ENCODE measurements at regions not wholly inside any gene's neighbourhood (a gene's known extent, or its start where the extent isn't known, plus 50 kb on each side); places are given as distances from the start of the nearest gene placed in this dataset.

DNA sequence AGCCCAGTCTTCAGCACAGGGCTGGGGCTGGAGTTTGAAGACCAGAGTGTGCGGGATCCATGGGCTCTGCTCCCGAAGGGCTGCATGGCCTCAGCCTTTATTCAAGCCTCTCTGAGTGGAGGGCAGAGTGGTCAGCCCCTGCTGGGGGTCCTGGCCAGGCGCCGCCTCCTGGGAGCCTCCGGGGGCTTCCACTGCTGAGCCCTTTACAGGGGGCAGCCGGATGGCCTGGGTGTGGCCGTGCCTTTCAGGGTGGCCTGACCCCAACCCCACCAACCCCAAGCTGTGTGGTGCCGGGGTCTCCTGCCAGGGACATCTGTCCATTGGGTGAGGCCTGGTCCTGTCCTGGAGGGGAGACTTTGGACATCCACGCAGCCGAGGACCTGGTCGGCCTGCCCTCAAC is 76.0 kb upstream of the SLCO4A1 start:
- no peak for ATAC-seq
- Histone ChIP-seq H3K4me3 (ENCODE audit: low read length) (no peak overlapping the region), H3K27me3 (ENCODE audit: control insufficient read depth, insufficient read depth) (no peaks in the 10 kb centered on the region), H3K4me1 (ENCODE audit: control insufficient read depth, insufficient read depth, low read length) (no peaks in the 10 kb centered on the region), H3K9me3 (ENCODE audit: control insufficient read depth, low read length) (no peaks in the 10 kb centered on the region), H3K27ac (ENCODE audit: low read length) (no peak overlapping the region)
- intact Hi-C loops (cut with DNase I), result no loop called here
- no peak for DNase-seq
- 83% methylated on average over 11 of the region's 11 CpGs for WGBS

DNA sequence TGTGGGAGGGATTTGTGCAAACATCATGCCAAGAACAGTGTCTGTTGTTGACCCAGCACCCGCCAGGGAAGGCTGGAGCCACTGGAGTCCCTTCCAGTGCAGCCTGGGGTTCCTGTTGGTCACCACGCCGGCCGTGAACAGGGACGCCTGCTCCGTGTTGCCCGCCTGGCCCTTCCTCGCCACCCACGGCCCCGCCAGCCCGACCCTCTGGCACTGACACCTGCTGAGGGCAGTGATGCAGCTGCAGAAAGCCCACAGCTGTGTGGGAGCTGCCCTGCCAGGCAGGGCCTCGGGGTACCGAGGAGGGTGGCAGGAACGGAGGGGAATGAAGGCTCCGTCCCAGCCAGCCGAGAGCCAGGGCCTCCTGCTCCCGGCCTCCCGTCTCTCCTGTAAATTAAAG is 75.5 kb upstream of the SLCO4A1 start:
- DNase-seq (peak in 1 of 3 donors; percentile 26), ATAC-seq (no peak)
- intact Hi-C loops (cut with DNase I), result no loop called here
- H3K4me1 ChIP-seq (ENCODE audit: control insufficient read depth, insufficient read depth, low read length), result no peaks in the 10 kb centered on the region
- no peak overlapping the region for H3K27ac ChIP-seq (ENCODE audit: low read length)
- H3K4me3 ChIP-seq (ENCODE audit: low read length), result no peak overlapping the region
- H3K27me3 ChIP-seq (ENCODE audit: control insufficient read depth, insufficient read depth), result no peaks in the 10 kb centered on the region
- 72% methylated on average over 18 of the region's 18 CpGs for WGBS
- H3K9me3 ChIP-seq (ENCODE audit: control insufficient read depth, low read length), result no peaks in the 10 kb centered on the region

DNA sequence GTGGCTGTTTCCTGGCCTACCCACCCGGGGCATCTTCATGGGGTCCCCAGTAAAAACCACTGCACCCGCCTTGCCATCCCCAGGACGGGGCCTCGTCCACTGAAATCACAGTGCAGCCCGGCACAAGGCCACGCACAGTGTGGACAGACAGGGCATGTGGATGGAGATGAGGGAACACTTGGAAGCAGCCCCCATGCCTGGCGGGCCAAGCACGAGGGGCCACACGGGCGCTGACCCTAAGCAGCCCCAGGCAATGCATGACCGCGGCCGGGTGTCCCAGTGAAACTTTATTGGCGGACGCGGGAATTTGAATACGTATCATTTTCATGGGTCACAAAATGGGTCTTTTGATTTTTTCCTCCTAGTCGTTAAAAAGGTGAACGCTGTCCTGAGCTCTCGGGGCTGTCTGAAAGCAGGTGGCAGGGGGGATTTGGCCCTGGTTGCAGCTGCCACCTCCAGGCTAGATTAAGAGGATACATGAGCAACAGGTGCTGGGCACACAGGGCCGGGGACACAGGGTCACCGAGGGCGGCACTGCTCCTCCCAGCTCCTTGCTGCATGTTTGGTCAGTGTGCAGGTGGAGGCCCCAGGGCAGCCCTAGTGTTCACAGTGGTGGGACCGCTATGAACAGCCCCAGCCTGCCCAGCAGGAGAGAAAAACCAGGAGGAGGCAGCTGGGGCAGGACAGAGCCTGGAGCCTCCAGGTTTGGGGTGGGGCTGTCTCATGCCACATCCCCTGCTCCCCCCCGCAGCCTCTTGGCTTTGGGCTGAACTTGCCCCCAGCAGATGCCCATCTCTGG is 74.9 kb upstream of the SLCO4A1 start:
- no peaks in the 10 kb centered on the region for H3K4me1 ChIP-seq (ENCODE audit: control insufficient read depth, insufficient read depth, low read length)
- DNase-seq, result no peak
- H3K27me3 ChIP-seq (ENCODE audit: control insufficient read depth, insufficient read depth), result no peaks in the 10 kb centered on the region
- WGBS, result 83% methylated on average over 25 of the region's 25 CpGs
- no peak overlapping the region for H3K4me3 ChIP-seq (ENCODE audit: low read length)
- no peak overlapping the region for H3K27ac ChIP-seq (ENCODE audit: low read length)
- ATAC-seq, result no peak
- intact Hi-C loops (cut with DNase I), result no loop called here
- no peaks in the 10 kb centered on the region for H3K9me3 ChIP-seq (ENCODE audit: control insufficient read depth, low read length)

DNA sequence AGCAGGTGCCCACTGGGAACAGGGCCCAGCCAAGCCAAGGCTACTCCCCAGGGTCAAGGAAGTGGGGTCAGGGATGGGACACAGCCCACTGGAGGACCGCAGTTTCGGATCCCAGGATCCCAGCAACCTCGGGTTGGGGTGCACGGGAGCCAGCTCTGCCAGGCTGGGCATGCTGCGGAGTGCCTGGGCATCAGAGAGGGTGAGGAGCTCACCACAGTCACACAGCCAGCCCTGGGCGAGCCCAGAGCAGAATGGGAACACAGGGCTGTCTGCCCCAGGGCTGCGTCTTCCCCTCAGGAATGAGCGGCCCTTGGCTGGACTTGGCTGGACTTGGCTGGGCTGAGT is 74.3 kb upstream of the SLCO4A1 start:
- H3K27me3 ChIP-seq (ENCODE audit: control insufficient read depth, insufficient read depth), result no peaks in the 10 kb centered on the region
- WGBS, result 76% methylated on average over 8 of the region's 8 CpGs
- no peak for ATAC-seq
- intact Hi-C loops (cut with DNase I), result no loop called here
- H3K27ac ChIP-seq (ENCODE audit: low read length), result no peak overlapping the region
- H3K9me3 ChIP-seq (ENCODE audit: control insufficient read depth, low read length), result no peaks in the 10 kb centered on the region
- H3K4me3 ChIP-seq (ENCODE audit: low read length), result no peak overlapping the region
- H3K4me1 ChIP-seq (ENCODE audit: control insufficient read depth, insufficient read depth, low read length), result no peaks in the 10 kb centered on the region
- DNase-seq, result no peak

DNA sequence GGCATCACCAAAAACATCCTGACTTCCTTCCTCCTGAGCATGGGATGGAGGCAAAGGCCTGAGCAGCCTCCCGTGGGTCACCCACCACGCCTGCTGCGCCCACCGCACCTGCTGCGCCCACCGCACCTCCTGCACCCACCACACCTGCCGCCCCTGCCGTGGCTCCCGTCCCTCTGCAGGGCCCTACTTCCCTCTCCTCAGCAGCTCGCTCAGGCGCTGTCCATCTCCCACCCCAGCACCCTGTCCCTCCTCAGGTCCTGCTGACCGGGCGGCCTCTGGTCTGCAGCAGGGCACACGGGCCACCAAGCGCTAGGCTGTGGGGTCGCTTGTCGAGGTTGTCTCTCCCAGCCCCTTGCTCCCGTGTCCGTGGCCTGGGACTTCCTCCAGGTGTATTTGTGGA is 72.7 kb upstream of the SLCO4A1 start:
- Histone ChIP-seq H3K4me1 (ENCODE audit: control insufficient read depth, insufficient read depth, low read length) (no peaks in the 10 kb centered on the region), H3K27ac (ENCODE audit: low read length) (no peak overlapping the region), H3K4me3 (ENCODE audit: low read length) (no peak overlapping the region), H3K27me3 (ENCODE audit: control insufficient read depth, insufficient read depth) (no peaks in the 10 kb centered on the region), H3K9me3 (ENCODE audit: control insufficient read depth, low read length) (no peaks in the 10 kb centered on the region)
- ATAC-seq (no peak), DNase-seq (no peak)
- 76% methylated on average over 19 of the region's 19 CpGs for WGBS
- intact Hi-C loops (cut with DNase I), result no loop called here

DNA sequence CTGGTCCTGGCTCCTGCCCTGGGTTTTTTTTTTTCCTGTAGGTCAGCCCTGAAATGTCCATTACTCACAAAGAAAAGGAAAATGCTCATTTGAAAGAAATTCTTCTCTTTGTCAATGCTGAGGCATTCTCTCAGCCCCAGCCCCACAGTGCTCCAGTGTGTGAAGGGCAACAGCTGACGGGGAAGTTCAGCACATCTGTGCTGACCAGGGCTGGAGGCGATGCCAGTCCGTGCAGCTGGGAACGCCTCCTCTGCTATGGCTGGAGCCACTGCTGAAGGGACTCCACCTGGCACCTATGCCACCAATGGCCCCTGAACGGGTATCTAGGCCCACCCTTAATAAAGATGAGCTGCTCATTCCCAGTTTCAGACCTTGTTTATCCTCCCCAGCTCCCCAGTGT is 71.9 kb upstream of the SLCO4A1 start:
- ATAC-seq, result peak; percentile 4 to 5
- 53% methylated on average over 5 of the region's 5 CpGs for WGBS
- Histone ChIP-seq H3K27ac (ENCODE audit: low read length) (no peak overlapping the region), H3K27me3 (ENCODE audit: control insufficient read depth, insufficient read depth) (no peaks in the 10 kb centered on the region), H3K4me1 (ENCODE audit: control insufficient read depth, insufficient read depth, low read length) (no peaks in the 10 kb centered on the region), H3K4me3 (ENCODE audit: low read length) (no peak overlapping the region), H3K9me3 (ENCODE audit: control insufficient read depth, low read length) (no peaks in the 10 kb centered on the region)
- DNase-seq, result no peak
- intact Hi-C loops (cut with DNase I), result no loop called here

DNA sequence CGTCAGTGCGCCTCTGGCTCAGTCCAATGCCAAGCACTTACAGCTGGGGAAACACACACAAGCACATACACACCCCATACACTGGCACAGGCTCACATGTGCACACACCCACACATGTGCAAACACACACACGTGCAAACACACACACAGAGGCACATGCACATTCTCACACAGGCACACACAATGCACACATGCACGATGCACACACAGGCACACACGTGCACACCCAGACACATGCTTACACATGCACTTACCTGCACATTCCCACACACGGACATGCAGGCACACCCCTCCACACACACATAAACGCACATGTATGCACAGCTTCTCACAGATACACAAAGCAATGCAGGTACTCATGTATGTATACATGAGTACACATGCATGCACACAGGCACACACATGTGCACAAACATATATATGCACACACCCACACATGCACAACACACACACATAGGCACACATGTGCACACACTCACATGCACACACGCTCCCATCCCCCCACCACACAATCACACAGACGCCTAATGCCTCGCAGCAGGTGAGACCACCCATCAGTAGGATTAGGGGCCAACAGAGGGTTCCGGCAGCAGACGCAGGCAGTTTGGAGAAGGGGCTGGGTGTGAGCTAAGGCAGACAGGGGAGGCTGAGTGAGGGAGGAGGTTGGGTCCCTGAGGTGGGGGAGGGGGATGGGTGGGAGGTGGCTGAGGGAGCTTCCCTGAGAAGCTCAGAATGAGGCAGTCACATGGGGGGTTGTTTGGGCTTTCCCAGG is 71.2 kb upstream of the SLCO4A1 start:
- 75% methylated on average over 12 of the region's 12 CpGs for WGBS
- ATAC-seq (peak; percentile 15 to 25), DNase-seq (no peak)
- Histone ChIP-seq H3K4me3 (ENCODE audit: low read length) (no peak overlapping the region), H3K9me3 (ENCODE audit: control insufficient read depth, low read length) (no peaks in the 10 kb centered on the region), H3K4me1 (ENCODE audit: control insufficient read depth, insufficient read depth, low read length) (no peaks in the 10 kb centered on the region), H3K27me3 (ENCODE audit: control insufficient read depth, insufficient read depth) (no peaks in the 10 kb centered on the region), H3K27ac (ENCODE audit: low read length) (no peak overlapping the region)
- intact Hi-C loops (cut with DNase I), result no loop called here

DNA sequence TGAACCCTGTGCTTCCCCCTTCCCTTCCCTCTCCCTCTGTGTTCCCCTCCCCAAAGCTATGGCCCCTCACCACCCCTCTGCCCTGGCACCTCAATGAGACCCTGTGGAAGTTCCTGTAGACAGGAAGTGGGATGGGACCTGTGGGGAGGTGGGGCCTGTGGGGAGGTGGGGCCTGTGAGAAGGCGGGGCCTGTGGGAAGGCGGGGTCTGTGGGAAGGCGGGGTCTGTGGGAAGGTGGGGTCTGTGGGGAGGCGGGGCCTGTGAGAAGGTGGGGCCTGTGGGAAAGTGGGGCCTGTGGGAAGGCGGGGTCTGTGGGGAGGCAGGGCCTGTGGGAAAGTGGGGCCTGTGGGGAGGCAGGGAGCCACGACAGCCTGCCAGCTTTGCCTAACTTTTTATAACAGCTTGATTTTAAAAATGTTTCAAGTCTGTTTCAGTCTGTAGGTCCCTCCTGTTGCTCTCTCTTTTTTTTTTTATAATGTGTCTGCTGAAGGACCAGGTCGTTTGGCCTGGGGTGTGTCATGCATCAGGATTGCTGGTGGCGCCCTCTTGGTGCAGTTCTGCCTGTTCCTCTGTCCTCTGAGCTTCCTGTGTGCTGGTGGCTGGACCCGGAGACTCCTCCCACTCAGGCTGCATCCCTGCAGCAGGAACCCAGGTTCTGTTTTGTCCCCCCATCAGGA is 70.5 kb upstream of the SLCO4A1 start:
- Histone ChIP-seq H3K4me3 (ENCODE audit: low read length) (no peak overlapping the region), H3K27me3 (ENCODE audit: control insufficient read depth, insufficient read depth) (no peaks in the 10 kb centered on the region), H3K9me3 (ENCODE audit: control insufficient read depth, low read length) (no peaks in the 10 kb centered on the region), H3K27ac (ENCODE audit: low read length) (no peak overlapping the region), H3K4me1 (ENCODE audit: control insufficient read depth, insufficient read depth, low read length) (no peaks in the 10 kb centered on the region)
- DNase-seq (peak in 1 of 3 donors; percentile 69), ATAC-seq (peak; percentile 37 to 43)
- WGBS, result 75% methylated on average over 9 of the region's 9 CpGs
- intact Hi-C loops (cut with DNase I), result no loop called here

DNA sequence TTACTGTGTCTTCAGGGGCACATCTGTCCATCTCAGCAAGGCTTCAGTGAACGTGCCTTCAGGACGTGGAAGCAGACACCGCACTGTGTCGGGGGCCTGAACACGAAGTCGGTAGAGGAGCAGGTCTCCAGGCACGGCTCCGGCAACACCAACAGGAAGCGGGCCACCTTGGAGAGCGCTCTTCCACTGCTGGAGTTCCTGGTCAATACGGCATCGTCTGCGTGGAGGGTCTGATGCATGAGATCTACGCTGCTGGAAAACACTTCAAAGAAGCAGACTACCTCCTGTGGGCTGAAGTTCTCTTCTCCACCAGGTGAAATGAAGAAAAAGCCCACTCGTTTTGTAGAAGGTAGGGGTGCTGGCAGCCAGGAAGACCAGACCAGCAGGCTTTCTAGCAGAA is 69.3 kb upstream of the SLCO4A1 start:
- WGBS, result 50% methylated on average over 15 of the region's 15 CpGs
- Histone ChIP-seq H3K27me3 (ENCODE audit: control insufficient read depth, insufficient read depth) (no peaks in the 10 kb centered on the region), H3K9me3 (ENCODE audit: control insufficient read depth, low read length) (no peaks in the 10 kb centered on the region), H3K27ac (ENCODE audit: low read length) (no peak overlapping the region), H3K4me1 (ENCODE audit: control insufficient read depth, insufficient read depth, low read length) (no peaks in the 10 kb centered on the region), H3K4me3 (ENCODE audit: low read length) (no peak overlapping the region)
- intact Hi-C loops (cut with DNase I), result no loop called here
- ATAC-seq, result no peak
- no peak for DNase-seq

DNA sequence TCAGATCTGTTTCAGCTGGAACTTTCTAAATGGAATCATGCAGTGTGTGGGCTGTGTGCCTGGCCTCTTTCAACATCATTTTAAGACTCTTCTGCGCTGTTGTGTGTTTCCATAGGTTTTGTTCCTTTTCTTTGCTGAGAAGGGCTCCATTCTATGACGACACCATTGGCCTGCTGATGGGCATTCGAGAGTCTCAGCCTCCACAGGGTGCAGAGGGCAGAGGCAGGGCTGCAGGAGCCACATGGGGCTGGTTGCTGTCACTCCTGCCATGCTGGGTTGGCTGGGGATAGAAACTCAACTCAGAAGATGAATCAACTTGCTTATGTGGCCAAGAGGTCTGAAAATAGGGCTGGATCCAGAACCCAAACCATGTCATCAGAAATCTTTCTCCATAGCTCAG is 68.5 kb upstream of the SLCO4A1 start:
- intact Hi-C loops (cut with DNase I), result no loop called here
- Histone ChIP-seq H3K27me3 (ENCODE audit: control insufficient read depth, insufficient read depth) (no peaks in the 10 kb centered on the region), H3K4me1 (ENCODE audit: control insufficient read depth, insufficient read depth, low read length) (no peaks in the 10 kb centered on the region), H3K27ac (ENCODE audit: low read length) (no peak overlapping the region), H3K9me3 (ENCODE audit: control insufficient read depth, low read length) (no peaks in the 10 kb centered on the region), H3K4me3 (ENCODE audit: low read length) (no peak overlapping the region)
- DNase-seq (no peak), ATAC-seq (no peak)
- 42% methylated on average over 3 of the region's 3 CpGs for WGBS

DNA sequence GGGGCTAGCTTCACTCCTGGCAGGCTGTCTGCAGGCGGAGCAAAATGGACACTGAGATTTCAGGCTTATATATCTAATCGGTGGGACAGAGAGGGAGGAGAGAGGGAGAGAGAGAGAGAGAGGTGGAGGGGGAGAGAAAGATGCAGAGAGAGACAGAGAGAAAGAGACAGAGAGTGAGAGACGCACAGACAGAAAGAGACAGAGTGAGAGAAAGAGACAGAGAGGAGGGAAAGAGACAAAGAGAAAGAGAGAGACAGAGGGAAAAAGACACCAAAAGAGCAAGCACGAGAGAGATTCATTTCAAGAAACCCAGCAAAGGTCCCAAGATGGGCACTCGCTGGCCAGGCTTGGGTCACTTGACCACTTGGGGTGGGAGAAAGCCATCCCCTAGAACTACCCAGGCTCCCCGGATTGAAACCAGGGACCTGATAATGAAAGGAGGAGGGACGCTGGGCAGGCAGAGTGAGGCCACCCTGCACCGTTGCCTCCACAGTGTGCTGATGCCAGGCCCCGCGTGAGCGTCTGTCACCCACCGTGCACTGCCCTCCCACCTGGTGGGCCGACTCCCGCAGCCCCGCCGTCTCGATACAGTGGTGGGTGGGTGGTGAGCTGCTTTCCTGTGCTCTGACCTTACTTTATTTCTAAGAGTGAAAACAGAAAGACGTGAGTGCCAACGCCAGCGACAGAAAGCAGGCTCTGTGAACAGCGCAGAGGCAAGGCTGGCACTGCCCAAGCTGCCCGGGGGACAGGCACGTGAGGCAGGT is 67.9 kb upstream of the SLCO4A1 start:
- no peaks in the 10 kb centered on the region for H3K9me3 ChIP-seq (ENCODE audit: control insufficient read depth, low read length)
- intact Hi-C loops (cut with DNase I), result no loop called here
- ATAC-seq, result no peak
- no peak for DNase-seq
- 78% methylated on average over 23 of the region's 23 CpGs for WGBS
- no peaks in the 10 kb centered on the region for H3K4me1 ChIP-seq (ENCODE audit: control insufficient read depth, insufficient read depth, low read length)
- no peak overlapping the region for H3K4me3 ChIP-seq (ENCODE audit: low read length)
- no peaks in the 10 kb centered on the region for H3K27me3 ChIP-seq (ENCODE audit: control insufficient read depth, insufficient read depth)
- H3K27ac ChIP-seq (ENCODE audit: low read length), result no peak overlapping the region

Measured in right cardiac atrium (tissue), 5 donors.